B cell (primary cell): ENCODE measurements at regions not wholly inside any gene's neighbourhood (a gene's known extent, or its start where the extent isn't known, plus 50 kb on each side); places are given as distances from the start of the nearest gene placed in this dataset.

ENCODE experiments used
- EZH2 ChIP-seq: IDR thresholded peaks from 2 replicates; pipeline ENCODE4 v1.6.1; 2012; ENCODE audit warnings: borderline replicate concordance, low read depth, mild to moderate bottlenecking, moderate library complexity, low read length; ENCODE audit not compliant: insufficient read depth, poor library complexity, severe bottlenecking
- TF ChIP-seq, protein P1 (sequence below): fragments of 200-600 bp; IDR thresholded peaks from one replicate; pipeline ENCODE4 v1.8.0; 2022; ENCODE audit warnings: antibody characterized with exemption, mild to moderate bottlenecking

- TF ChIP-seq, protein P1, sequence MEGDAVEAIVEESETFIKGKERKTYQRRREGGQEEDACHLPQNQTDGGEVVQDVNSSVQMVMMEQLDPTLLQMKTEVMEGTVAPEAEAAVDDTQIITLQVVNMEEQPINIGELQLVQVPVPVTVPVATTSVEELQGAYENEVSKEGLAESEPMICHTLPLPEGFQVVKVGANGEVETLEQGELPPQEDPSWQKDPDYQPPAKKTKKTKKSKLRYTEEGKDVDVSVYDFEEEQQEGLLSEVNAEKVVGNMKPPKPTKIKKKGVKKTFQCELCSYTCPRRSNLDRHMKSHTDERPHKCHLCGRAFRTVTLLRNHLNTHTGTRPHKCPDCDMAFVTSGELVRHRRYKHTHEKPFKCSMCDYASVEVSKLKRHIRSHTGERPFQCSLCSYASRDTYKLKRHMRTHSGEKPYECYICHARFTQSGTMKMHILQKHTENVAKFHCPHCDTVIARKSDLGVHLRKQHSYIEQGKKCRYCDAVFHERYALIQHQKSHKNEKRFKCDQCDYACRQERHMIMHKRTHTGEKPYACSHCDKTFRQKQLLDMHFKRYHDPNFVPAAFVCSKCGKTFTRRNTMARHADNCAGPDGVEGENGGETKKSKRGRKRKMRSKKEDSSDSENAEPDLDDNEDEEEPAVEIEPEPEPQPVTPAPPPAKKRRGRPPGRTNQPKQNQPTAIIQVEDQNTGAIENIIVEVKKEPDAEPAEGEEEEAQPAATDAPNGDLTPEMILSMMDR = no peak
- TF ChIP-seq EZH2 = no peak
Observed at GRCh38 chr10:43874984-43875383, 226.3 kb upstream of the ZNF32 start.
